GM21619 (cell line): ENCODE measurements at regions not wholly inside any gene's neighbourhood (a gene's known extent, or its start where the extent isn't known, plus 50 kb on each side); places are given as distances from the start of the nearest gene placed in this dataset.

Source experiments
- ATAC-seq: cut with Tn5 transposase; IDR thresholded peaks from one replicate; pipeline ENCODE4 v1.9.1; 2021; ENCODE audit not compliant: unreplicated experiment

DNA sequence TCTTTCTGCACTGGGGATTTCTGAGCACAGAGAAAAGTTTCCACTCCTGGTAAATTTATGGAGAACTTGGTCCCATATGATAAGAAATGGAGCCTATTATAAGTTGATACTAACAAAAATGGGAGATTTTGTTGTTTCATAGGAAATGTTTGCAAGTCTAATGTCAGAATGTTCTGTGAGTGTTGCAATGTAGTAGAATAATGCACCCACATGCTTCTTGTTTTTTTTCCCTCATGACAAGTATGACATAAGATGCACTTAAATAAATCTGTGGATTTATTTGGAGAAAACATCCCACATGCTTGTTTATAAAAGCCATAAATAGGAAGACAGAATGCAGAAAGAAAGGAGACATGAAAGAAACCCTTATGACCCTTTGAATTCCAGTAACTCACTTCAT lies 50.8 kb upstream of the KCNJ6 start:
- no peak for ATAC-seq

DNA sequence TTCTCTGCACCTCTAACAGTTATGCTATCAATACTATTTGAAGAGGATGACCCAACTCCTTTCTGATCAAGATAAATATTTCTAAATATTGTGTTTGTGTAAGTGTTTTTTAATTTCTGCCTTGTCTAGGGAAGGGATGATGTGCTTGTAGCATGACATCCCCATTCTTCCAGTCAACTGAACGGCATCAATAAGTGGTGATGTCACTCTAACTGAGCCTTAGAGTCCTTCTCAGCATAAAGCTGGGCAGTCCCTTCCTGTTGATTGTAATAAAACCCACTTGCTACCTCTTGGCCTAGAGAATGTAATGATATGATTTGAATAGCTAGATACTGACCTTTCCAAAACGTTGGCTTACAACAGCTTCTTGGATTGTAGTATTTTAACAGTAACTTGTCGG lies 52.5 kb upstream of the KCNJ6 start:
- ATAC-seq, result no peak

GRCh38 chr21:37970548-37970947 lies 54.3 kb upstream of the KCNJ6 start:
- ATAC-seq, result no peak

- no peak for ATAC-seq
These were observed 55.2 kb upstream of the KCNJ6 start for GRCh38 chr21:37971390-37971950.

DNA sequence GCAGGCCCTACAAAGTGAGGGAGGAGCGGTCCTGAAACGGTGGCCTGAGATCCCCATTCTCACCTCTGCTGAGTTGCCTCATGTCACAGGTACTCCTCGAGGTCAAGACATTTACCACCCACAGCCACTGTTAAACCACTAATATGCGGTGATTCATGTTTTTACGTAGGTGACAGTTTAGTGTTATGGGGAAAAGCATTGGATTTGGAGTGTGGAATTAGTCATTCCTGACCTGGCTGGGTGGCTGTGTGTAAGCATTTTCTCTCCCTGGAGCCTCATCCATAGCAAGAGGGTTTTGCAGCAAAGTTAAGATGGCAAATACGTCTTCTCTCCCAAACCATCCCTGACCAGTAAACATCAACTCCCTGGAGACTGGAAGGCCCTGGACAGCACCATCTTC lies 57.8 kb upstream of the KCNJ6 start:
- no peak for ATAC-seq

- no peak for ATAC-seq
These were observed 66.5 kb upstream of the KCNJ6 start for GRCh38 chr21:37982496-37983318.

DNA sequence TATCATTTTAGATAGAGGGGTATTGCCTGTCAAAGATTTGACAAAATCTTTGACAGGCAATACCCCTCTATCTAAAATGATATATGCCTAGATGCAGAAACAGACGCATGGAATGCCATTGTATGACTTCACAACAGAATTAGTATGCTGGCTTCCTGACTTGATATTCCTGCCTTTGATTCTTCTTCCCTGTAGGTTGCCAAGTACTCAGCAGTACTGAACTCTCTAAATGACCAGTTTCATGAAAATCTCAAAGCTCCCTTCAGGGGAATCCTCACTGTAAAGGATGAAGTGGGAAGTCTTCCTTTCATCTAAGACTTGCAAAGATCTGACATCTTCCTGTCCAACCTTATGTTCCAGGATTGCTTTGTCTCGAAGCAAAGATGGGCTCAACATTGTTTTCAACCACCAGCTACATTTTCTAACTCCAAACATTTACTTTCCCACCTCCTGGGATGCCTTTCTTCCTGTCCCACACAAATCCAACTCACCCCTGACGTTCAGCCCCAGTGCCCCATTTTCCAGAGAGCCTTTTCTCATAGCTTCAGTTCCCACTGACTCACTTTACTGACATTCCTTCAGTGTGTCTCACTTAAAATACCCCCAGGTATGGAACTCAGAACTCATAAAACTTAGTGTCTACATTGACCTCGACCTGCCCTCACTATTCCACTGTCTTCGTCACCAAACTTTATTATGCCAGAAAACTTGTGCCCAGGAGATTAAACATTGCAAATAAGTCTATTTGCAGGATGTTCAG lies 67.3 kb upstream of the KCNJ6 start:
- ATAC-seq, result no peak

GRCh38 chr21:37984416-37984815 lies 68.2 kb upstream of the KCNJ6 start:
- no peak for ATAC-seq

DNA sequence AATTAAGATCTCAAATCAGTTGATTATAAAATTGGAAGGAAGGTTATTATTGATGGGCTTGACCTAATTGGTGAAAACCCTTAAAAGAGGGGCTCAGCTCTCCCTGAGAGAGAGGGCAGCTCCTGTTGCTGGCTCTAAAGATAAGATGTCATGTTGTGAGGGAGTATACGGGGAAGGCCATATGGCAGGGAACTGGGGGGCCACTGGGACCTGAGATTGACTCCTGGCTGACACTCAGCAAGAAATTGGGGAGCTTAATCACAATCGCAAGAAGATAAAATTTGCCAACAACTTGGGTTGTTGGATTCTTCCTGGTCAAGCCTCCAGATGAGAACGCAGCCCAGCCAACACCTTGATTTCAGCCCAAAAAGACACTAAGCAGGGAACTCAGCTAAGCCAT lies 69.7 kb upstream of the KCNJ6 start:
- ATAC-seq, result no peak

GRCh38 chr21:37986751-37987399 lies 70.6 kb upstream of the KCNJ6 start:
- ATAC-seq, result no peak

DNA sequence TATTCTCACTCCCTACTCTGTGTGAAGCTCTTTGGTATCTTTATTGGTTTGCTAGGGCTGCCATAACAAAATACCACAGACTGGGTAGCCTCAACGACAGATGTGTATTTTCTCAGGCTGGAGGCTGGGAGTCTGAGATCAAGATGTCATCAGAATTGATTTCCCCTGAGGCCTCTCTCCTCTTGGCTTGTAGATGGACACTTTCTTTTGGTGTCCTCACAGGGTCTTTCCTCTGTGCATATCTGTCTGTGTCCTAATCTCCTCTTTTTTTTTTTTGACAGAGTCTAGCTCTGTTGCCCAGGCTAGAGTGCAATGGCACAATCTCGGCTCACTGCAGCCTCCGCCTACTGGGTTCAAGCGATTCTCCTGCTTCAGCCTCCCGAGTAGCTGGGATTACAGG lies 71.4 kb upstream of the KCNJ6 start:
- ATAC-seq, result no peak

GRCh38 chr21:37993071-37993470 lies 76.8 kb upstream of the KCNJ6 start:
- no peak for ATAC-seq

DNA sequence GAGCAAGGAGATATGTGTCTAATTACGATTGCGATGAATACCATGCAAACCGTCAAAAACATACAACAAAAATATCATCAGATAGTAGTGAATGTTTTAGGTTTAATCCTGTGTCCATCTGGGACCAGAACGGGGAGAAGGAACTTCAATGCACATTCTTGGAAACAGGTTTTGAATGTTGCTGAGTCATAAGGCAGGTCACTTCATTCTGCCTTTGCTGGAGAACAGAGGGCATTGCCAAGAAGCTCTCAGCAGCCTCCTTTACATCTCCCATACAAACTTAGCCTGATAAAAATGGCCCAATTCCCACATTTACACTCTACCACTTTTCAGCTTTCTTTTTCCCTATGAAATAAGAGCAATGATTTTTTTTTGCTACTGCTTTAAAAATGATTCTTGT lies 78.0 kb upstream of the KCNJ6 start:
- ATAC-seq, result no peak

- ATAC-seq, result no peak
These were observed 96.4 kb upstream of the KCNJ6 start for GRCh38 chr21:38012672-38013071.

DNA sequence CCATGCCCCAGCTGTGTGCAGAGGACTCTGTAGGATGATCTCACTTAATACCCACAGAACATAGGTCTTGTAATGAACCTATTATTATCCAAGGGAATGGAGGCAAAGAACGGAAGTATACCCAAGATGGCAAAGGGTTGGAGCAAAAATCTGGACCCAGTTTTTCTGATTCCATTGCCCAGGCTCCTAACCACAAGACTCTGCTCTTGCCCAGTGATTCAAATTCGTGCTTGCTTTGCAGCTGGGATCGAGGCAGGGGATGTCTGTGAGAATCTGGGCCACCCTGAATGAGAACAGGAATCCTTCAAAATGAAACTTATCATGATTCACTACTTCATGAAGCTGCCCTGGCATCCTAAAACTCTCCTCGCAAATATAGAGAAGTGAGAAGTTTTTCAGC lies 97.5 kb upstream of the KCNJ6 start:
- ATAC-seq, result no peak

DNA sequence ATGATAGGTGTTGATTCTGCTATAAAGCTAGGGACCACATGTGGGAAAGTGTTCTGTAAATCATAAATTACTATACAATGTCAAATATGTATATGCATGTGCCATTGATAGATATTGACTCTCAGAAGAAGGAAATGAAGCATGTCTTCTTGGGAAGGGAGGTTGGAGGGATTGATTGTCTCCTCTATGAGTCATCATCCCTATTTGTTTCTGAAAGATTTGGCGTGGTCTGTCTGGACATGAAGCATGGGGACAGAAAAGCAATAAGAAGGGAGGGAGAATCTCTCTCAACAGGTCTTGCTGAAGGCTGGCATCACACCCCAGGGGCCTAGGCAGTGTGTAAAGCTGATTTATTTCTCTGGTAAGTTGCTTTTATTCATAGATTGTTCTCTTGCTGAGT lies 98.0 kb upstream of the KCNJ6 start:
- ATAC-seq, result no peak

GRCh38 chr21:38027901-38028498 lies 111.7 kb upstream of the KCNJ6 start:
- no peak for ATAC-seq

GRCh38 chr21:38032082-38032801 lies 116.0 kb upstream of the KCNJ6 start:
- ATAC-seq, result no peak

- ATAC-seq, result no peak
These were observed 119.8 kb upstream of the KCNJ6 start for GRCh38 chr21:38036016-38036415.

GRCh38 chr21:38037416-38037815 lies 121.2 kb upstream of the KCNJ6 start:
- ATAC-seq, result no peak

GRCh38 chr21:38039369-38039768 lies 123.1 kb upstream of the KCNJ6 start:
- ATAC-seq, result no peak
